Neural cell (in vitro differentiated cells): ENCODE measurements at regions not wholly inside any gene's neighbourhood (a gene's known extent, or its start where the extent isn't known, plus 50 kb on each side); places are given as distances from the start of the nearest gene placed in this dataset.

ENCODE experiments used
- H2AFZ ChIP-seq: fragments of 200-600, 300-800 bp; sonication (generic), shearing (Covaris generic); 2 replicates; pipeline ENCODE4 v1.6.0; 2014; ENCODE audit warnings: low read depth, mild to moderate bottlenecking, antibody characterized with exemption, low read length, moderate library complexity
- H3F3A ChIP-seq: fragments of 200-600 bp; shearing (Covaris generic); 2 replicates; pipeline ENCODE4 v1.6.1; 2016; ENCODE audit warnings: mild to moderate bottlenecking, moderate library complexity, mixed read lengths, antibody characterized with exemption, low read length; ENCODE audit not compliant: insufficient read depth, poor library complexity, severe bottlenecking
- H3K27ac ChIP-seq: fragments of 200-600, 300-800 bp; sonication (generic), shearing (Covaris generic); 2 replicates; pipeline ENCODE4 v1.5.1; 2014; ENCODE audit warnings: mild to moderate bottlenecking, low read length, moderate library complexity
- H3K27me3 ChIP-seq: fragments of 300-800, 200-600 bp; sonication (generic), shearing (Covaris generic); 2 replicates; pipeline ENCODE4 v1.6.0; 2014; ENCODE audit warnings: mild to moderate bottlenecking, low read depth, low read length, moderate library complexity; ENCODE audit not compliant: insufficient read depth
- H3K36me3 ChIP-seq: fragments of 300-800, 200-600 bp; sonication (generic), shearing (Covaris generic); 2 replicates; pipeline ENCODE4 v1.5.1; 2014; ENCODE audit warnings: mild to moderate bottlenecking, antibody characterized with exemption, low read length, moderate library complexity; ENCODE audit not compliant: insufficient read depth
- H3K4me2 ChIP-seq: fragments of 300-800, 200-600 bp; sonication (generic), shearing (Covaris generic); 2 replicates; pipeline ENCODE4 v1.6.0; 2014; ENCODE audit warnings: mild to moderate bottlenecking, low read length
- H3K4me3 ChIP-seq: fragments of 300-800, 200-600 bp; sonication (generic), shearing (Covaris generic); 2 replicates; pipeline ENCODE4 v1.5.1; 2014; ENCODE audit warnings: mild to moderate bottlenecking, low read length, moderate library complexity
- H3K79me2 ChIP-seq: fragments of 200-600 bp; shearing (Covaris generic); replicated peaks from 2 replicates; pipeline ENCODE4 v1.6.0; 2014; ENCODE audit warnings: mild to moderate bottlenecking, low read length, moderate library complexity; ENCODE audit not compliant: insufficient read depth
- H3K9ac ChIP-seq: fragments of 300-800, 200-600 bp; sonication (generic), shearing (Covaris generic); 2 replicates; pipeline ENCODE4 v1.6.1; 2016; ENCODE audit warnings: mild to moderate bottlenecking, low read length, mixed read lengths
- H3K9me2 ChIP-seq: fragments of 200-600 bp; shearing (Covaris generic); 2 replicates; pipeline ENCODE4 v1.6.1; 2016; ENCODE audit warnings: mild to moderate bottlenecking, low read length, mixed read lengths; ENCODE audit not compliant: insufficient read depth
- H3K9me3 ChIP-seq: fragments of 200-600, 300-800 bp; sonication (generic), shearing (Covaris generic); 2 replicates; pipeline ENCODE4 v1.6.1; 2016; ENCODE audit warnings: mild to moderate bottlenecking, mixed run types, low read length, moderate library complexity, mixed read lengths
- H4K20me1 ChIP-seq: fragments of 200-600 bp; shearing (Covaris generic); 2 replicates; pipeline ENCODE4 v1.6.1; 2016; ENCODE audit warnings: mild to moderate bottlenecking, mixed run types; ENCODE audit not compliant: insufficient read depth
- EP300 ChIP-seq: fragments of 450-650 bp; conservative IDR thresholded peaks from 2 replicates; pipeline ENCODE4 v1.6.1; 2014; ENCODE audit warnings: antibody characterized with exemption, mild to moderate bottlenecking, moderate library complexity; ENCODE audit not compliant: poor library complexity, severe bottlenecking
- EZH2 ChIP-seq: fragments of 200-600, 300-800 bp; shearing (Covaris generic), sonication (generic); IDR thresholded peaks from 2 replicates; pipeline ENCODE4 v1.6.1; 2014; ENCODE audit warnings: antibody characterized with exemption, low read length, borderline replicate concordance, mild to moderate bottlenecking; ENCODE audit not compliant: insufficient read depth, poor library complexity, severe bottlenecking
- MXI1 ChIP-seq: fragments of 450-650 bp; conservative IDR thresholded peaks from 2 replicates; pipeline ENCODE4 v1.6.1; 2014; ENCODE audit warnings: antibody characterized with exemption, mild to moderate bottlenecking; ENCODE audit not compliant: poor library complexity, severe bottlenecking
- POLR2AphosphoS5 ChIP-seq: IDR thresholded peaks from 2 replicates; pipeline ENCODE4 v1.6.1; 2012
- RAD21 ChIP-seq: fragments of 450-650 bp; conservative IDR thresholded peaks from 2 replicates; pipeline ENCODE4 v1.6.1; 2014; ENCODE audit warnings: antibody characterized with exemption, mild to moderate bottlenecking, moderate library complexity
- REST ChIP-seq: IDR thresholded peaks from 2 replicates; pipeline ENCODE4 v1.6.1; 2012; ENCODE audit warnings: borderline replicate concordance
- SMC3 ChIP-seq: fragments of 450-650 bp; conservative IDR thresholded peaks from 2 replicates; pipeline ENCODE4 v1.6.1; 2014; ENCODE audit warnings: antibody characterized with exemption, mild to moderate bottlenecking, moderate library complexity; ENCODE audit not compliant: poor library complexity
- TAF1 ChIP-seq: IDR thresholded peaks from 2 replicates; pipeline ENCODE4 v1.6.1; 2012; ENCODE audit warnings: low read depth
- TF ChIP-seq, protein P1 (sequence below): fragments of 450-650 bp; IDR thresholded peaks from 2 replicates; pipeline ENCODE4 v1.5.1; 2014; ENCODE audit warnings: antibody characterized with exemption, mild to moderate bottlenecking, moderate library complexity; ENCODE audit not compliant: poor library complexity, severe bottlenecking

DNA sequence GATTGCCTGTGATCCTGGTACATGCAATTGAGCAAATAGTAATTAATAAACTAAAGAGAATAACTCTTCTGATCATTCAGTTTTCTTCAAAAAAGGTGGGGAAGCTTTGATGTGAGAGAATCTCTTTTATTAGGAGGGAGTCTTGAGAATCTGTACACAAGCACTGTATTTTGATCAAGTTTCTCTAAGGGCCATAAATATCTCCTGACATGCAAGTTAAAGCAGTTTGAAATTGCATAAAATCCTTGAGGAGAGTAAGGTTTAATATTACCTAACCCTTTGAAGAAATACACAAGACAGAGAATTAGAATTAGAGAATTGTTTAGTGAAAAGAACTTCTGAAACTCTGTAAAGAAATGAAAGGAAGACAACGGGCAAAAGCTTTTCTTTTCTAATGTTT, 326.9 kb downstream of the FAT4 start:
- H3K27me3 ChIP-seq = no peaks in the 10 kb centered on the region
- no peak overlapping the region for H3K27ac ChIP-seq
- no peak overlapping the region for H3K9ac ChIP-seq
- no peaks in the 10 kb centered on the region for H3F3A ChIP-seq
- H4K20me1 ChIP-seq = no peaks in the 10 kb centered on the region
- H3K9me2 ChIP-seq = no peaks in the 10 kb centered on the region
- no peak overlapping the region for H2AFZ ChIP-seq
- no peaks in the 10 kb centered on the region for H3K36me3 ChIP-seq
- no peaks in the 10 kb centered on the region for H3K79me2 ChIP-seq
- H3K4me3 ChIP-seq = no peak overlapping the region
- no peak overlapping the region for H3K4me2 ChIP-seq
- TF ChIP-seq EP300 = no peak
- TF ChIP-seq EZH2 = no peak
- TF ChIP-seq REST = no peak
- no peak for TF ChIP-seq SMC3
- no peak for TF ChIP-seq POLR2AphosphoS5
- TF ChIP-seq, protein P1, sequence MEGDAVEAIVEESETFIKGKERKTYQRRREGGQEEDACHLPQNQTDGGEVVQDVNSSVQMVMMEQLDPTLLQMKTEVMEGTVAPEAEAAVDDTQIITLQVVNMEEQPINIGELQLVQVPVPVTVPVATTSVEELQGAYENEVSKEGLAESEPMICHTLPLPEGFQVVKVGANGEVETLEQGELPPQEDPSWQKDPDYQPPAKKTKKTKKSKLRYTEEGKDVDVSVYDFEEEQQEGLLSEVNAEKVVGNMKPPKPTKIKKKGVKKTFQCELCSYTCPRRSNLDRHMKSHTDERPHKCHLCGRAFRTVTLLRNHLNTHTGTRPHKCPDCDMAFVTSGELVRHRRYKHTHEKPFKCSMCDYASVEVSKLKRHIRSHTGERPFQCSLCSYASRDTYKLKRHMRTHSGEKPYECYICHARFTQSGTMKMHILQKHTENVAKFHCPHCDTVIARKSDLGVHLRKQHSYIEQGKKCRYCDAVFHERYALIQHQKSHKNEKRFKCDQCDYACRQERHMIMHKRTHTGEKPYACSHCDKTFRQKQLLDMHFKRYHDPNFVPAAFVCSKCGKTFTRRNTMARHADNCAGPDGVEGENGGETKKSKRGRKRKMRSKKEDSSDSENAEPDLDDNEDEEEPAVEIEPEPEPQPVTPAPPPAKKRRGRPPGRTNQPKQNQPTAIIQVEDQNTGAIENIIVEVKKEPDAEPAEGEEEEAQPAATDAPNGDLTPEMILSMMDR = no peak
- no peak for TF ChIP-seq RAD21
- TF ChIP-seq MXI1 = no peak
- no peaks in the 10 kb centered on the region for H3K9me3 ChIP-seq

- H3F3A ChIP-seq = no peaks in the 10 kb centered on the region
- H3K27me3 ChIP-seq = no peaks in the 10 kb centered on the region
- no peak overlapping the region for H3K9ac ChIP-seq
- no peak overlapping the region for H3K4me3 ChIP-seq
- no peaks in the 10 kb centered on the region for H3K9me2 ChIP-seq
- H3K36me3 ChIP-seq = no peaks in the 10 kb centered on the region
- H3K79me2 ChIP-seq = no peaks in the 10 kb centered on the region
- no peak overlapping the region for H2AFZ ChIP-seq
- TF ChIP-seq SMC3 (no peak), RAD21 (no peak), EP300 (no peak), POLR2AphosphoS5 (no peak), EZH2 (no peak), MXI1 (no peak), TAF1 (no peak), REST (no peak)
- TF ChIP-seq, protein P1 = no peak
- no peak overlapping the region for H3K4me2 ChIP-seq
- H4K20me1 ChIP-seq = no peaks in the 10 kb centered on the region
- H3K9me3 ChIP-seq = no peaks in the 10 kb centered on the region
- H3K27ac ChIP-seq = no peak overlapping the region
Observed at GRCh38 chr4:125642645-125643044, 327.9 kb downstream of the FAT4 start.
